HG03442 (cell line): ENCODE measurements at regions not wholly inside any gene's neighbourhood (a gene's known extent, or its start where the extent isn't known, plus 50 kb on each side); places are given as distances from the start of the nearest gene placed in this dataset.

Experiments used
- ATAC-seq: cut with Tn5 transposase; IDR thresholded peaks from one replicate; pipeline ENCODE4 v1.9.1; 2021; ENCODE audit warnings: mild to moderate bottlenecking, moderate library complexity; ENCODE audit not compliant: unreplicated experiment

DNA sequence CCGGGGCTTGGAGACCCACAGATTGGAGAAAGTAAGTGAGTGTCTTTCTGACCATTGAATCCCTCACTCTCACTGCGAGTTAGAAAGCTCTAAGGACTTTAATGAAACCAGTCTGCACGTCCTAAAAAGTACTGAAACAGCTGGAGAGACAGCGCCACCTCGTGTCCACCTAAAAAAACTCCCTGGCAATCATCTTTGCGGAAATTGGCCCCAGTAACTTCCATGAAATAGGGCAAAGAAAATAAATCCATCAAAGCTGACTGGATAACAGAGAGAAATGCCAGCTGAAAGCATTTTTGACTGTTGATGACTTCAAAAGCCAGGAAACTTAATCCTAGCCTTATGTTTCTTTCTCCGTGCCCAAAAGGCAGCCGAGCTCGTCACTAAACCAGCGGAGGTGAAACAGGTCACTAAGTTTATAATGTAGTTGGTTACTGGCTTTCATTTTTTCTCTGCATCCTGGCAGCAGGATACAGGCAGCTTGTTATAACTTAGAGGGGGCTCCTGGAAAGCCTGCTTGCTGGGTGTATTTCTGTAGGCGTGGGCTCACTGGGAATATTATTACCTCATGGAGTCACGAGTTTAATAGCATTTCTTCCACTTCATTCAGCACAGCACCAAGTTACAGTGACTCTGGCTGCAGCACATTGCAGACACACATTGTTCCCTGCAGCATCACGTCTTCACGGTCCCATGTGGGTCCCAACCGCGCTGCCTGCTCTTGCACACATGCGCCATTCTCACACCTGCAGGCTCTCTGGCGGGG is 266.5 kb downstream of the HRH4 start:
- ATAC-seq = no peak

DNA sequence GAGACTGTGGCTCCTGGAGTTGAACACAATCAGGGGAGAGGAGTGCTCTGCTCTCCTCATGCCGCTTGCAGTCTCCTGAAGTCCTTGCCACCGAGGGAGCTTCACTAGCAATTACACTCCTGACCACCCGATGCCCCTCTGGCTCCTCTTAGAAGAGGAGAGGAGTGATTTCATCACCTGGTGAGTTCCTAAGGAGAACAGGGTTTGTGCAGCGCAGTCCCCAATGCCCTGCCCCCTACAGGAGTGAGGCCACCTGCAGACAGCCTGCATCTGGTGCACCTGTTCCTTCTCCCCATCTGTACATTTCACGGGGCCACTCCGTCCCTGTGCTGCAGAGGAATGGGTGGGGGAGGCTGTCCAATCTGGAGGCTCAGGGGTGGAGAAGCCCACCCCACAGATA is 267.2 kb downstream of the HRH4 start:
- ATAC-seq = no peak

DNA sequence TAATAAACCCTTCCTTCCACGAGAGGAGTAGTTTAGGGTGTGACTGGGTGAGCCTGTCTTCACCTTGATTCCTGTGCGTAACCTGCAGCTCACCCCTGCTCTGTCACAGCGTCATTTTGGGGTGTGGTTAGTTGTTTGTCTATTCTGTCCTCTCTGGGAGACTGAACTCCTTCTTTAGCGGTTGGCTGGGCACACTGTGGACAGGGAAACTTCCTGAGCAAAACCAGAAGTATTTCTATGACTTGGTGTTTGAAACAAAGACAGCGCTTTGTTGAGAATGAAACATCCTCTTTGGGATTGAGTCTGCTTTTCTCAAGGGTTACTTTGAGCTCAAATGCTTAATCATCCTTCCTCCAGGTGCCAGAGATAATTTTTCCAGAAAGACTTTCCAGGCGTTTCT is 270.7 kb downstream of the HRH4 start:
- ATAC-seq = no peak

DNA sequence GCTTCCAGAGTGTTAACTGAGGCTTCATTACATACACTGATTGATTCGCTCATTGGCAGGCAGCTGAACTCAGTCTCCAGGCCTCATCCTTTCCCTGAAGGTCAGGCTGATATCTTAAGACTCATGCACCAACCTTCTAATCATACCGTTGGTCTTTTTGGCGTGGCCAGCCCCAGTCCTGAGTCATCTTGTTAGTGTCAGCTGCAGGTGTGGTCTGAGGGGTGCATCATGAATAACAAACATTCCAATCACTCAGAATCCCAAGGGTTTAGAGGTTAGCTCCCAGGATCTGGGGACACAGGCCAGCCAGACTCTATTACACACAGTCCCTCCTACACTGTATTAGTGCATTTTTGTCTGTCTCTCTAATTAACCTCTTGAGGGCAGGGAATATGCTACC is 271.5 kb downstream of the HRH4 start:
- ATAC-seq = no peak

DNA sequence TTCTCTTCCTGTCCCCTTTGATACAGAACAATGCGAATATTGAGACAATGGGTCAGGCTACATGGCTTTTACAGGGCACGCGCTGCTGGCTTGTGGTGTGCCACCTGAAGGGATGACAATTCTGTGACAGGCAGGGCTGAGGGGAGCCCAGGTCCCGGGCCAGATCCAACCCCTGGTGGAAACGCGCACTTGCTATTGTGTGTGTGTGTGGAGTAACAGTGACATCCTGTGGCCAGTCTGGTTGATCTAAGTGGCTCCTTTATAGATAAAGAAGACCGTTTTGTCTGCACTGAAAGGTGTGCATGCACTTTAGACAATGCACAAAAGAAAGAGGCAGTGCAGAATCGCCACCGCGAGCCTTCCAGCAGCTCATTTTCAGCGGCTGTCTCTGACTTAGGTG is 273.6 kb downstream of the HRH4 start:
- no peak for ATAC-seq

DNA sequence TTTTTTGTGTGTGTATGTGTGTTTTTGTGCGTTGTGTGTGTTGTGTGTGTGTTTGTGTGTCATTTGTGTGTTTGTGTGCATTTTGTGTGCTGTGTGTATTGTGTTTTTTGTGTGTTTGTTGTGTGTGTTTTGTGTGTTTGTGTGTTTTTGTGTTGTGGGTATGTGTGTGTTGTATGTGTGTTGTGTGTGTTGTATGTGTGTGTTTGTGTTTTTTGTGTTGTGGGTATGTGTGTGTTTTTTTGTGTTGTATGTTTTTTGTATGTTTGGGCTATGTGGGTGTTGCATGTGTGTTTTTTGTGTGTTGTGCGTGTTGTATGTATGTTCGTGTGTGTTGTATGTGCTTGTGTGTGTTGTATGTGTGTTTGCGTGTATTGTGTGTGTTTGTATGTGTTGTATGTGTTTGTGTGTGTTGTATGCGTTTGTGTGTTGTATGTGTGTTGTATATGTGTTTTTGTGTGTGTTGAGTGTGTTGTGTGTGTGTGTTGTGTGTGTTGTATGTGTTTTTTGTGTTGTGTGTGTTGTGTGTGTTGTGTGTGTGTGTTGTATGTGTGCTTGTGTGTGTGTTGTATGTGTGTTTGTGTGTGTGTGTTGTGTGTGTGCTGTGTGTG is 275.3 kb downstream of the HRH4 start:
- ATAC-seq = no peak

DNA sequence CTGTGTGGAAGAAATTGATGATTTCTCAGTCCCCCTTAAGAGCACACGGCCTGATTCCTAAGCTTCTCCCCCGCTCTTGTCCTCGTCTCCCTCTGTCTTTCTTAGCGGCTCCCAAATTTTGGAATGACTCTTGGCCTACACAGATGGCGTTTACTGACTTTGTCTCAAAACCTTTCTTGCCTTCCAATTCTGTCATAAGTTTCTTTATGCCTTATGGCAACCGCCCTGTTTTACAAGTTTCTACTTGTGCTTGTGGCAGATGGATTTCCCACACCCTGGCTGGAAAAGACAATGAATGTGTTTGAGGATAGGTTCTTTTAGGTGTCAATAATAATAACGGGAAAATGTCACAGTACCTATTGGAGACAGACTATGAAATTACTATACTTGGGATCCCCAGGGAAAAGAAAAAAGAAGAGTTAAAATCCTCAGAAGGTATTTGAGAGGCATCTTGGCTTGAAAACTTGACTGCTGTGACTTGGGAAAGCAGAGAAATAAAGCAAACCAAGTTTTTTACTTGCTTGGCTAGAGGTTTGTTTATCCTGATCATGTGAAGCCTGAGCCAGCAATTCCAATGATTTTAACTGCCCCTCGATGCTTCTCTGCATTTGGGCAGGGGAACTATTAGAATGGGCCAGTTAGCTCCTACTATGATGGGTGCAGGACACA is 276.4 kb downstream of the HRH4 start:
- ATAC-seq = no peak

DNA sequence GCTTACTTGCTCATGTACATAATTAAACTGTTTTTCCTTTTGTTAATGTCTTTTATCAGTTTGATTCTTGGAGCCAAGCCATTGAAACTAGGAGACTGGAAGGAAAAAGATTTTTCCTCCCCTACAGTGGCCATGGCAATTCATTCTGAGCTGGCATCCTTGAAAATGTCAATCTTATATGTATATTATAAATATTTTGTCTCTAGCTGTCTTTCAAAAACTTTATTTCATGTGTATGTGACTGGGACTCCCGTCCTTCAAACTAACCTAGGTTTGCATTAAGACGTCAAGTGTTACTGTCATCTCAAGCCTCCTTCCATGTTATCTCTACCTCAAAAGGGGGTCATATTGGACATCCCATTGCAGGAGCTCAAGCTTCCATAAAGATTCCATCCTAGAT is 280.4 kb downstream of the HRH4 start:
- no peak for ATAC-seq

DNA sequence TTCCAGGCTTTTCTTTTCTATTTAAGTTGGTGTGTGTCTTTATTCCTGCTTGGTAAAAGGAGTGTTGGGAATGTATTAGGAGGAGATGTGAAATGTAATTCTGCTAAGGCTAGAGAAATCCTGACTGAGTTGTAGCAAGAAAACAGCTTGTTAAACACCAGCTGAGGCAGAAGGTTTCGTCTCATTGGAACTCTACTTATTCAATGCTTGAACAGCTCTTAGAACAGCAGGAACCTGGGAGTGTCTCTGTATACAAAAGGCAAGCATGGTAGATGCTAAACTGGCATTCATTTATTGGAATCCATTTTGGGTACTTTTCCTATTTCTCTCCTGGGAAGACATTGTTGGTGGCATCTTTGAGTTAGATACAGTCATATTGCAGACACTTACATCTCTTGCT is 280.9 kb downstream of the HRH4 start:
- no peak for ATAC-seq

DNA sequence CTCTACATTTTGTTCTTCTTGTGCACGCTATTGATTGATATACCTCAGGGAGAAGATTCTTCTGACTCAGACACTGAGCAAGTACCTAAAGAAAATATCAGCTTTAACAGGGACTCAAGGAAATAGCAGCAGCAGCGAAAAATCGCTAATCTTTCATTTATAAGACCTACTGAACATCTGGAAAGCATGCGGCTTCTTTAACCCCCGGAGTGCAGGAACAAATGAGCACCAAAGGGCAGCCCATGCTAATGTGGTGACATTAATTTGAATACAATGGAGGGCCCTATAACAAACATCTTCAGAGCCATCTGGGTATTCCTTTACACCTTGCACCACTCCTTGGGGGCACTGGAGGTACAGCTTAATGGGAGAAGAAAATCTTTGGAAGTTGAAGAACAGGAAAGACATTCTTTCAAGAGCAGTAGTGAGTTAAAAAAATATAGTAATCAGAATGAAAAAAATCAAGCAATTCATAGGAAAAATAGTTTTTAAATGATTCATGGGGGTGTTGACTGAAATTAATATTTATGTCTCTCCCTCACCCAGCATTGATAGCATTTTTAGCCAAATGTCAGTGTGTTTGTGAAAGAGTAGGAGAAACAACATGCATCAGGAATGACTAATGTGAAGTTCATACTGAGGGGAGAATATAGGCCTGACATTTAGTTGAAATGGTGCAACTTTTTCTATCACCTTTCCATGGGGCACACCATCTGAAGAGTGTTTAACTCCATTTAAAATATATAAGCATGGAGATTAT is 281.7 kb downstream of the HRH4 start:
- ATAC-seq = no peak

DNA sequence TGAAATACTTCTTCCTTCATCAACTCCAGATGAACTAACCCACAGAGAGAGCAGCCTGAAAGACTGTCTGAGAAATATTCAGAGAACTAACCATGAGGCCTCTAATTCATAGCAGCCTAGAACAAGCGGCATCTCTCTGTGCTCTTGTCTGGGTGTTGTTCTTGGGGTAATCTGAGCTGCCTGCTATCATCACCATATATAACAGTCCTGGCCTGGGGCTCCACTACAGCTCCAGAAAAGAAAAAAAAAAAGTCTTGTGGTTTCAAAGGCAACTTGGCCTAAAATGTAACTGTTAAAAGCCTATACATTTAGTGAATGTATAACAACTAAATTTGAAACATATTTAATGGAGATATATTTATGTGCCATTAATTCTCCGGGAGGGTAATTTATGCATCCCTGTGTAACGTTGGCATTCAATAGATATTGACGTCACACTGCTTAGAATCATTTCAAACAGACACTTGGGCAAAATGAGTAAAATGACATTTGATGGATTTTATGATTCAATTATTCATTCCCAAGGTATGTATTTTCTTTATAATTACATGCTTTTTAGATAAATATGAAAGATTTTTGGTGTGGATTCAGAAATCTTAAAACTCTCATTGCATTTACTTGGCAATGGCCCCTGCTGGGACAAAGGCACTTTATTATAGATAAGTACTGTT is 294.3 kb downstream of the HRH4 start:
- no peak for ATAC-seq

DNA sequence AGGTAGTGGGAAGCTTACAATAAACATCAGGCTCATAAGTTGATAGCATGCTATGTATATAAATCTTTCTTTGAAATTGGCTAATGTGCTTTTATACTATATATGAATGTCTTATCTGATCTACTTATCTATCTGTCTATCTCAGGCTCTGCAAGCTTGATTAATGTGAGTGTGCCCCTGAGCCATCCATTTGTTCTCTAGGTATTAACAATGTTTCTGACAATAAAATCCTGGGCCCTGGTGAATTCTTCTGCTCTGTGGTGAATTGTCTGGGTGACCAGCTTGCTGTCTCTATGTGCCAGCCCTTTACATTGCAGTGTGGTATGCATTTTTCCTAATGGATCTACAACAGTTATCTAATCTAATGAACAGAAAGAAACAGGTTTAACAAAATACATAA is 295.9 kb downstream of the HRH4 start:
- ATAC-seq = no peak

DNA sequence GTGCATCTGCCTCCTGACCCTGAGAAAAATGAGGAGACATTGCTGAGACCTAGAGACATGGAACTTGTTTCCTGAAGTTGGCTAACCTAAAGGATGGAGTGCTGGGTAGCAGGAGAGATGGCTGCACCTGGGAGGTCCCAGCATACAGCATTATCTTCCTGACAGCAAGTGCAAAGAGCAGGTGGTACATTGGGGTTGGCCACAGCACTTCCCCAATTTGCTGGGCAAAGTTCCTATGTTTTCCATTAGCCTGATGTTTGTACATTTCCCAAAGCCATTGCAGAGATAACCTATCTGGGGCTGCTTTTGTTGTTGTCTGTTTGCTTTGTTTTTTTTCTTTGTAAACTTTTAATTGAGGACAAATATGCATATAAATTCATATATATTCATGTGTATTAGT is 296.7 kb downstream of the HRH4 start:
- no peak for ATAC-seq

DNA sequence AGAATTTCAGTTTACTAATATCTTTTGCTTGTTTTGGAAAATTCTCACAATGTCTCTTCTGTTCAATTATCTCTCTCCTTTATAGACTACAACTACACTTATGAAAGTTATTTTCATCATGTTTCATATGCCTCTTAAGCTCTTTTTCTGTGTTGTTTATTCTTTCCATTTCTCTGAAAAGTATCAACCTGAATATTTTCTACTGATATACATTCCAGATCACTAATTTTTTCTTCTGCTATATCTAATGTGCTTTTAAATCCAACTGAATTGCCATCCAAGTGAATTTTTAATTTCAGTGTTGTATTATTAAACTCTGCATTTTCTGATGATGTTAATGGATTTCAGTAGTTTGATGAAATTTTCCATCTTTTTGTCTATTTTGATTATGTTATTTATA is 301.3 kb downstream of the HRH4 start:
- no peak for ATAC-seq

DNA sequence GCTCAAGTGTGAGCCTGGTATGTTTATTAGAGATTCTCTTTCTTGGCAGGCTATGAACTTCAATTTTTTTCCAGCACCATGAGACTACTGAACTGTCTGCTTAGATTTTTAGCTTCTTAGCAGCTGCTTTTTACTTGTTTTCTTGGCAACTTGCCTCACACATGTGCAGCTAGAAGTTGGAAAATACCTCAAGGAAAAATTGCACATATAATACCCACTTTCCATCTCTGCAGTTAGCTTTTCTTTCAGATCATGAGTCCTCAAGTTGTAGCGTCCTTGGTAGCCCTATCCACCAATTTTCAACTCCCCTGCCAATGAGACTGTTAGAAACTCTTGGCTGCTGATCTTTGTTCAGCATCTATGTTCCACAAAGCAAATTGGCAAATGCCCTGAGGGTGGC is 302.1 kb downstream of the HRH4 start:
- no peak for ATAC-seq

DNA sequence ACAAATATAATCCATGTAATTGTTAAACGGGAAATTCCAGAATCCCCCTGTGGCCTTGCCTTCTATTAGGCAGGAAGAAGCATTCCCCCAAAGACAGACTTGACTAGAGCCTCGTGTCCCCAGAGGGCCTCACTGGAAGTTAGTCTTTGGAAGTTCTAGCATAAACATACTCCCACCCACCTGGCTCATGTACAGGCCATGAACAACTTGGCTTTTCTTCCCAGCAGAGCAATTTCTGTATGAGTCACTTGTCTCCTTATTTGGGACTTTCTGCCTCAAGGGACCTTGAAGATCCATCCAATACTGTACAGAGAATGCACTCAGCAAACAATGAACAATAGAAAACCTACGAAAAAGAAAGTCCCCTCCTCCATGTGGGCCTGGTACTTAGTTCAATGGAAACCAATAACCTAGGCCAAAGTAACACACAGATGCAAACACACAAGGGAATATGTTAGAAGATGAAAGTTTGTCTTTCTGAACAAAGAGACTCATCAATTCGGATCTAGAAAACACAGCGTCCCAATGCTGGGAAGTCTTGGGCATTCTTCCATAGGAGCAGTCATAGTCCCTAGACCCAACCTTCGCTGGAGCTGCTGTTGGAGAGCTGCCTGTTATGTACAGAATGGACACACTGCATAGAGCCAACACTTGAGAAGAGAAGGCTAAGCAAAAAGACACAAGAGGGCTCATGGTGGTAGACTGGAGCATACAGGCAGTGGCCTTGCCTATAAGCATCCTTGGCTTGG is 303.5 kb downstream of the HRH4 start:
- ATAC-seq = no peak

DNA sequence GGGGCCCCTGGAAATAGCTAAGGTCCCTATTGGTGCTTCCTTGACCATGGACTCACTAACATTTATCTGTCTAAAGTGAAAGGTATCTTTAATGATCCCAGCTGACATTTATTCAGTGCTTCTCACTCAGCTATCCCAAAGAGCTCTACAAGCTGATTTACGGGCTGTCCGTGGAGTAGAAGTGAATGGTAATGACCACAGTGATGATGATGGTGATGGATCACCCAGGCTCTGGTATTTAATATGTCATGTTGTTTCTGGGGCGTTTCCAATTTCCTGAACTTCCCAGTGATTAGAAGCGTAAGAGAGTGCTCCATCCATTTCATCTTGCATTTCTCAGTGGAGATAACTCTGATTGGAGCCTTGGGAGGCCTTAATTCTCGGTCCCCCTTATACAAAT is 304.3 kb downstream of the HRH4 start:
- no peak for ATAC-seq

DNA sequence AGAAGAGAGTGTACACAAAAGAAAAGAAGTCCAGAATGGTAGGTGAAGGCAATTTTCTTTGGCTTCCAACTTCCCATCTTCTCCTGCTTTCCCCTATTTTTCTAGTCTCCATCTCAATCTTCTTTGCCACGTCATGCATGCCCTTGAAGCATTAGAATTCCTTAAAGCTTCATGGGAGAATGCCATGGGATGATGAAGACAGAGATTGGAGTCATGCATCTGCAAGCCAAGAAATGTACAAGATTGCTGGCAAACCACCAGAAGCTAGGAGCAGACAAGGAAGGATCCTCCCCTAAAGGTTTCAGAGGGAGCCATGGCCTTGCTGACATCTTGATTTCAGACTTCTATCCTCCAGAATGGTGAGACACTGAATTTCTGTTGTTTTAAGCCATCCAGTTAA is 305.9 kb downstream of the HRH4 start:
- no peak for ATAC-seq

DNA sequence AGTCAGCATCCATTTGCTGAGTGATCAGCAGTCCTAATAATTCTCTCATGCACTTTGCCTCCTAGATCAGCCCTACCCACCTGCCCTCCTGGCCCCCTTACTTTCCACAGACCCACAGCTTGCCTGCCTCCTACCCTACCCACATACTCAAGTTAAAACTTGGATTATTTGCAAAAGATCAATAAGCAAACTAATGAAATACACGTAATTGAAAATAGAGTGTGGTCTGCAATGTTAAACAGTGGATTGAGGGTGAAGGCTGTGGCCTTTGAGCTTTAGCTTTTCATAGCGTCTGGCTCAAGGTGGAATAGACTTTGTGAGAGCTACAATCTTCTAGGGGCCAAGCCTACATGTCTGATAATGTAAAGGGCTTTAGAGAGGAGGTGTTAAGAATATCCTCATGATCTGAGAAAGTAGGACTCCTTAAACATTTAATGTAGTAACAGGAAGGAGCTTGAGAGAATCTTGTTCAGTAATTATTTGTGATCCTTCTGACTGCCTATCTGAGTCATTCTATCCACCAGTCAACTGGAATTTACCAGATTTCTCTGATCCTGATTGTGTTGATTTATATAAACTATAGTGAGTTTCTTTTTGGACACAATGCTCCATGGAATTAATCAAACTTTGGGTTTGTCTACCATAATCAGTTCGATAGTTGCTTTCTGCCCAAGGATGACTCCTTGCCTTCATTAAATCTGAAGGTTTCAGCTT is 310.0 kb downstream of the HRH4 start:
- no peak for ATAC-seq

DNA sequence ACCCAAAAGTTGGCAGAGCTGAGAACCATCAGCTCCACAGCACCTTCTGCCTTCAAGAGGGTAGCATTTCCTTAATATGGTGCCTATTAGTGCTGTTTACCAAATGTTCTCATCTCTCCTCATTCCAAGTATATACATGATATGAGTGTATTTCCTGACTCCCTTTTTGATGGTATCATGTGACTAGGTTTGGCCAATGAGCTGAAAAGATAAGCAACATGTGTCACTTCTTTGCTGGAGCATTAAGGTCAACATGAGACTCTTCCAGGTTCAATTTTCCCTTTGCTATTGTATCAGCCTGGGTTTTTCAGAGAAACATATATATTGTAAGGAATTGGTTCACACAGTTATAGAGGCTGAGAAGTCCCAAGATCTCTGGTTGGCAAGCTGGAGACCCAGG is 310.9 kb downstream of the HRH4 start:
- ATAC-seq = no peak
